Ovary (tissue), 3 donors: ENCODE measurements at regions not wholly inside any gene's neighbourhood (a gene's known extent, or its start where the extent isn't known, plus 50 kb on each side); places are given as distances from the start of the nearest gene placed in this dataset.

Experiments
- EP300 ChIP-seq: sonication (generic); formaldehyde crosslinking; IDR thresholded peaks from one replicate; pipeline ENCODE4 v1.6.1; 2017; ENCODE audit warnings: antibody characterized with exemption
- POLR2A ChIP-seq: fragments of 450-650 bp; IDR thresholded peaks from one replicate; pipeline ENCODE4 v1.6.1; 2017; ENCODE audit warnings: antibody characterized with exemption, mild to moderate bottlenecking, moderate library complexity
- TF ChIP-seq, protein P1 (sequence below), 3 donors: fragments of 450-650 bp in 2 of 3; fragments of 200-600 bp in 1 of 3; IDR thresholded peaks; one replicate each; pipeline versions ENCODE4 v1.5.1 to v1.8.0; 2016 to 2022; ENCODE audit warnings: antibody characterized with exemption in 3 of 3, mild to moderate bottlenecking in 1 of 3
- donor health status: DM: no; HTN: no; CAD: no.

GRCh38 chr2:34848132-34848531, 1249.0 kb upstream of the FAM98A start:
- TF ChIP-seq POLR2A, result no peak
- TF ChIP-seq, protein P1, sequence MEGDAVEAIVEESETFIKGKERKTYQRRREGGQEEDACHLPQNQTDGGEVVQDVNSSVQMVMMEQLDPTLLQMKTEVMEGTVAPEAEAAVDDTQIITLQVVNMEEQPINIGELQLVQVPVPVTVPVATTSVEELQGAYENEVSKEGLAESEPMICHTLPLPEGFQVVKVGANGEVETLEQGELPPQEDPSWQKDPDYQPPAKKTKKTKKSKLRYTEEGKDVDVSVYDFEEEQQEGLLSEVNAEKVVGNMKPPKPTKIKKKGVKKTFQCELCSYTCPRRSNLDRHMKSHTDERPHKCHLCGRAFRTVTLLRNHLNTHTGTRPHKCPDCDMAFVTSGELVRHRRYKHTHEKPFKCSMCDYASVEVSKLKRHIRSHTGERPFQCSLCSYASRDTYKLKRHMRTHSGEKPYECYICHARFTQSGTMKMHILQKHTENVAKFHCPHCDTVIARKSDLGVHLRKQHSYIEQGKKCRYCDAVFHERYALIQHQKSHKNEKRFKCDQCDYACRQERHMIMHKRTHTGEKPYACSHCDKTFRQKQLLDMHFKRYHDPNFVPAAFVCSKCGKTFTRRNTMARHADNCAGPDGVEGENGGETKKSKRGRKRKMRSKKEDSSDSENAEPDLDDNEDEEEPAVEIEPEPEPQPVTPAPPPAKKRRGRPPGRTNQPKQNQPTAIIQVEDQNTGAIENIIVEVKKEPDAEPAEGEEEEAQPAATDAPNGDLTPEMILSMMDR (IDR thresholded peaks at IDR 0.05), result no peak
- no peak for TF ChIP-seq EP300
